Adipocyte (in vitro differentiated cells): ENCODE measurements at regions not wholly inside any gene's neighbourhood (a gene's known extent, or its start where the extent isn't known, plus 50 kb on each side); places are given as distances from the start of the nearest gene placed in this dataset.

ENCODE experiments used
- DNase-seq: peaks from one replicate; pipeline ENCODE4 v3.0.0-alpha.2; 2015; ENCODE audit warnings: low read depth
- H3K27me3 ChIP-seq: replicated peaks from 2 replicates; pipeline ENCODE4 v1.7.0; 2013; ENCODE audit warnings: mild to moderate bottlenecking, low read length, moderate library complexity; ENCODE audit not compliant: control insufficient read depth, insufficient read depth
- H3K36me3 ChIP-seq: 2 replicates; pipeline ENCODE4 v1.7.0; 2013; ENCODE audit warnings: low read length, mild to moderate bottlenecking, moderate library complexity; ENCODE audit not compliant: control insufficient read depth, insufficient read depth, severe bottlenecking
- H3K4me1 ChIP-seq: 2 replicates; pipeline ENCODE4 v1.7.0; 2013; ENCODE audit warnings: mild to moderate bottlenecking, low read length, moderate library complexity; ENCODE audit not compliant: control insufficient read depth, insufficient read depth
- H3K4me3 ChIP-seq: 2 replicates; pipeline ENCODE4 v1.7.0; 2013; ENCODE audit warnings: mild to moderate bottlenecking, low read length, moderate library complexity
- H3K9ac ChIP-seq: 2 replicates; pipeline ENCODE4 v1.7.0; 2013; ENCODE audit warnings: mild to moderate bottlenecking, low read length, moderate library complexity
- H3K9me3 ChIP-seq: 2 replicates; pipeline ENCODE4 v1.7.0; 2013; ENCODE audit warnings: mild to moderate bottlenecking, low read length, moderate library complexity; ENCODE audit not compliant: control insufficient read depth

DNA sequence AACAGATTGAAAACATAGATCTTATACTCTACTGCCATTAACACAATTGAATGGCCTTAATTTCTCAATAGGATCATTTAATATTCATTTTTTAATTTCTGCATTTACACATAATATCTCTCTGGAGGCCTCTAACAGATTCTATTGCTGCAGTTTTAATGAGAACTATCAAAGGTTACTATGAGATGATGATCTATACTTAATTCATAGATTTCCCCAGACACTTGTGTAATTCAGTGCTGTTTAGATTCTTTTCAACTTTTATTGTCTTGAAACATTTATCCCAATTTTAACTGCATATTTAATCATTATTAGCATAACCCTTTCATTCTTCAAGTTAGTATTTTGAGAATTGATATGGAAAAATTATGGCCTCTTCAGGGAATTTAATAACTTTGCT is 1056.5 kb upstream of the CDH8 start:
- Histone ChIP-seq H3K9ac (no peak overlapping the region), H3K36me3 (no peaks in the 10 kb centered on the region), H3K4me1 (no peaks in the 10 kb centered on the region), H3K9me3 (no peaks in the 10 kb centered on the region), H3K4me3 (no peak overlapping the region), H3K27me3 (no peaks in the 10 kb centered on the region)
- no peak for DNase-seq

DNA sequence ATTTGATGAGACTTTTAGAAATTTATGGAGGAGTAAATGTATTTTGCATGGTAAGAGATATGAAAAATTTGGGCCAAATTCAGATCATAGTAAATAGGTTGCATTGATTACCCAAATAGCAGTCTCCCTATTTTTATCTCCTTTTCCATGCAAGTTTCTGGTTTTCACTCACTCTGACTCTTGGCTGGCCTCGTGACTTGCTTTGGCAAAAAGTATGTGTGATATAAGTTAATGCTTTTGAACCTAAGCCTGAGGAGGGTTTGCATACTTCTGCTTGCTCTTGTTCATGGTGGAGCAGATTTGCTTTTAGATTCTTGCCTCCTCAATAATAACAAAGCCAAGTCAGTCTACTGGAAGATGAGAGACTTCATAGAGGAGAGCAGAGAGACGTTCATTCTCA is 1045.9 kb upstream of the CDH8 start:
- H3K27me3 ChIP-seq: no peaks in the 10 kb centered on the region
- no peak overlapping the region for H3K9ac ChIP-seq
- H3K4me1 ChIP-seq: no peaks in the 10 kb centered on the region
- no peak overlapping the region for H3K4me3 ChIP-seq
- no peak for DNase-seq
- H3K9me3 ChIP-seq: peaks cover 2% of the 10 kb centered on the region
- no peaks in the 10 kb centered on the region for H3K36me3 ChIP-seq

DNA sequence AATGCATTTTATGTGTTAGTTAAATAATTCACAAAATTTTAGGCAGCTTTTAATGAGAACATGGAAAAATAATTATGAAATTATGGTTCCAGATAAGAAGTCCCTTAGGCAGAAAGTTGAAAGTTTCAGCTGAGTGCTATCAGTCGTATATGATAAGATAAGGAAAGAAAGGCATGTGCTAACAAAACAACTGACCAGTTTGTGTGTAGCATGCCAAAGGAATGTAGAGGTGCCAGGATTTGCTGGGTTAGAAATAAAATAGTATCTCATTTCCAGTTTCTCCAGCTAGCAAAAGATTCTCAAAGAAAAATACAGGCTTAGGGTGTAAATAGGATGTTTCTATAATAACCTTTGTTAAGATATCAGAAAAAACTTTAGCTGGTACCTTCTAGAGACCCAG is 1044.5 kb upstream of the CDH8 start:
- no peaks in the 10 kb centered on the region for H3K36me3 ChIP-seq
- no peaks in the 10 kb centered on the region for H3K4me1 ChIP-seq
- H3K9ac ChIP-seq: no peak overlapping the region
- H3K27me3 ChIP-seq: no peaks in the 10 kb centered on the region
- no peak for DNase-seq
- peaks cover 2% of the 10 kb centered on the region for H3K9me3 ChIP-seq
- no peak overlapping the region for H3K4me3 ChIP-seq

- DNase-seq: no peak
- no peak overlapping the region for H3K9ac ChIP-seq
- H3K27me3 ChIP-seq: no peaks in the 10 kb centered on the region
- no peaks in the 10 kb centered on the region for H3K36me3 ChIP-seq
- H3K4me1 ChIP-seq: no peaks in the 10 kb centered on the region
- no peak overlapping the region for H3K4me3 ChIP-seq
- H3K9me3 ChIP-seq: no peaks in the 10 kb centered on the region
Observed at GRCh38 chr16:63069047-63069446, 1032.8 kb upstream of the CDH8 start.

DNA sequence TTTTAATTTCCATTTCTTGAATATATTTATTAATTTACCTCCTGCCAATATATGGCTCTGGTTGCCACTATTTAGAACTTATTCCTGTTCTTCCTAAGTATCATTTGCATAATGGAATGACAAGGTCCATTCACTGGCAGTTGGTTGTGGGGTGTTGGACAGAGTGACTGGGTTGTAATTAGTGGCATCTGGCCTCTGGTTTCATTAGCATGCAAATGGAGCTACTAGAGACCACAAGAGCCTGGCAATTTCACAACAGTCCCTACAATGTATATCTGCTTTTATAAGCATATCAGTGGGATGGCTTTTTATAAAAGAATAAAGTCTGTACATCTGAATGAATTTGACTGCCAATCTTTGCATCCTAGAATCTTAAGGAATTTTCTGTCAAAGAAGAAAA is 1030.9 kb upstream of the CDH8 start:
- Histone ChIP-seq H3K27me3 (no peaks in the 10 kb centered on the region), H3K4me1 (no peaks in the 10 kb centered on the region), H3K9ac (no peak overlapping the region), H3K36me3 (no peaks in the 10 kb centered on the region), H3K4me3 (no peak overlapping the region), H3K9me3 (no peaks in the 10 kb centered on the region)
- DNase-seq: no peak

DNA sequence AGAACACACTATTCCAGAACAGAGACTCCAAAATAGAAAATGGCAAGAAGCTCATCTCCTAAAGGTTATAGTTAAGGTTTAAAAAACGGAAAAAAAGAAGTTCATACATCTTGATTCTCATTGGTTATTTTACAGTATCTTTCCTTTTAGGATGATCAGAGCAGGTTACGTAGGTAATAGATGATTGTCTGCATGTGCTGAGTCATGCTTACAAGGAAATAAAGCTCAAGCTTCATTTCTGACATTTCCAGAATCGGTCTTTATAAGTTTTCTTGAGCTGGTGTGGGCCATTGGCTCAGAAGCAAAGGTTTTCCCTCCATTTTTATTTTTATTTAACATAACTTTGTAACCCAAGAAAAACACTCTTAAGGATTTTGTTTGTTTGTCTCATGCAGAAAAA is 1030.3 kb upstream of the CDH8 start:
- no peak overlapping the region for H3K4me3 ChIP-seq
- no peak overlapping the region for H3K9ac ChIP-seq
- no peaks in the 10 kb centered on the region for H3K27me3 ChIP-seq
- no peak for DNase-seq
- H3K36me3 ChIP-seq: no peaks in the 10 kb centered on the region
- H3K9me3 ChIP-seq: no peaks in the 10 kb centered on the region
- H3K4me1 ChIP-seq: no peaks in the 10 kb centered on the region

DNA sequence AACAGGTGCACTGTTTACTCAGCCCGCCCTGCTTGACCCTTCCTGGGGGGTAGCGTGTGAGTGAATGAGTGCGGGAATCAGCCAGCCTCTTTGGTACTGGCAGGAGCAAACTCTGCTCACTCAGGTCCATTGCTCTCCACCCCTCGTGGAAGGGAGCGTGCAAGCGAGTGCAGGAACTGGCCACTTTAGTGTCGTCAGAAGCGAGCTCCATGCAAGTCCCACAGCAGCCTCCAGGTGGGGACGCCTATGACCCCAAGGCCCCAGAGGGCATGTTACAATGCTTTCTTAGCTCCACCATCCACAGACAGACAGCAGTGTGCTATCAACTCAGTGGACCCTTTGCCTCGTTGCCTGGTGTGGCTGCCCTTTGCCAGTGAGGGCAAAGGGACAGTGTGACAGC is 1025.1 kb upstream of the CDH8 start:
- H3K4me3 ChIP-seq: no peak overlapping the region

DNA sequence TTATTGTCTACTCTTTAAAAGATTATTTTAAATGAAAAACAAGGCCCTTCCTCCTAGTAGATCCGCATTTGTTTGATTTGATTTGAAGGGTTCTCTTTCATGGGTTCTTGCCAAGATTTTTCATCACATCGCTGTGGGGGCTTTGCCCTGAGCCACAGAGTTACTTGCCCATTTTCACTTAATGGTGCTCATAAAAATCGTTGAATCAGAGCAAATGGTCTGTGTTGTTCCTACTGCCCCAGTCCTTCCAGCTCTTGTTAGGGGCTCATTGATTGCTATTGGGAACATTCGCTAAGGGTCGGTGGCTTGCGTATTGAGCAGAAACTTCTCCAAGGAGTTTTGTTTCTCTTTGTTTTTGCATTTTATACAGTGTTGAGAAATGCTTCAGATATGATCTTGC is 1023.4 kb upstream of the CDH8 start:
- DNase-seq: no peak
- H3K27me3 ChIP-seq: no peaks in the 10 kb centered on the region
- no peak overlapping the region for H3K9ac ChIP-seq

More for the DNA sequence above, 1025.1 kb upstream of the CDH8 start:
- no peak for DNase-seq
- H3K4me1 ChIP-seq: no peaks in the 10 kb centered on the region
- no peaks in the 10 kb centered on the region for H3K27me3 ChIP-seq
- no peaks in the 10 kb centered on the region for H3K9me3 ChIP-seq
- no peak overlapping the region for H3K9ac ChIP-seq
- H3K36me3 ChIP-seq: no peaks in the 10 kb centered on the region

GRCh38 chr16:63057341-63057740 is 1021.1 kb upstream of the CDH8 start:
- H3K27me3 ChIP-seq: no peaks in the 10 kb centered on the region
- H3K4me1 ChIP-seq: no peaks in the 10 kb centered on the region
- no peaks in the 10 kb centered on the region for H3K36me3 ChIP-seq
- H3K9ac ChIP-seq: no peak overlapping the region
- no peaks in the 10 kb centered on the region for H3K9me3 ChIP-seq
- DNase-seq: no peak
- H3K4me3 ChIP-seq: no peak overlapping the region

More for the DNA sequence above, 1023.4 kb upstream of the CDH8 start:
- Histone ChIP-seq H3K4me3 (no peak overlapping the region), H3K36me3 (no peaks in the 10 kb centered on the region), H3K4me1 (no peaks in the 10 kb centered on the region), H3K9me3 (no peaks in the 10 kb centered on the region)

GRCh38 chr16:63050391-63050790 is 1014.2 kb upstream of the CDH8 start:
- no peaks in the 10 kb centered on the region for H3K4me1 ChIP-seq
- H3K36me3 ChIP-seq: no peaks in the 10 kb centered on the region
- H3K9ac ChIP-seq: no peak overlapping the region
- no peaks in the 10 kb centered on the region for H3K27me3 ChIP-seq
- H3K9me3 ChIP-seq: no peaks in the 10 kb centered on the region
- DNase-seq: no peak
- no peak overlapping the region for H3K4me3 ChIP-seq

DNA sequence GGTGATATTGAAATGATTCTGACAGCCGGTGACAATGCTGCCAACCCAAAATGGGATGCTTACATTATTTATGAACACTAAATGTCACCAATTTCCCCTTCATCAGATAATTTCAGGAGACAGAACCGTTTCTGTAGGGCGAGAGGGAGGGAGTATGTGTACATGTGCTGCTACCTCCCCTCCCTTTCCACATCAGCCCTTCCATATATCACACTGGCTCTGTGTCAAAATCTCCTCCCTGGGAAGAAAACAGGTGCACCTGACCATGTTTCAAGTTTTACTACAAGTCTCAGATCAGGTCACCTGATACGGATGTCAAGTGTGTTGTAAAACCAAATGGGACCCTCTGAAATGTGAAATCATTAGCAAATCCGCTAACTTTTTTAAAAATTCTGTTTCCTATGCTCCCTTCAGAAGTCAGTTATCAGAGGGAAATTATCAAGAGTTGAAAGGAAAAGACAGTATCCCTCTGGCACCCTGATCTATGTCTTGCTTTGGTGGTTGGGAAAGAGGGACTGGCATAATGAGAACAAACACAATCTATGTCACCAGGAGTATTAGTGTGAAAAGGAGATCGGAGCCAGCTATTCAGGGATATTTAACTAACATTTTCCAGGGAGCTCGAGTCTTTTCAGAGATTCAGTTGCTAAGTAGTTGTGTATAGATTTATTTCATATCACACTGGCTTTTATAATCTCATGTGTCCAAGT is 1002.3 kb upstream of the CDH8 start:
- Histone ChIP-seq H3K9ac (no peak overlapping the region), H3K36me3 (no peaks in the 10 kb centered on the region), H3K9me3 (no peaks in the 10 kb centered on the region), H3K4me1 (no peaks in the 10 kb centered on the region), H3K4me3 (no peak overlapping the region), H3K27me3 (no peaks in the 10 kb centered on the region)
- DNase-seq: no peak

GRCh38 chr16:63037761-63038396 is 1001.6 kb upstream of the CDH8 start:
- no peak for DNase-seq
- Histone ChIP-seq H3K4me1 (no peaks in the 10 kb centered on the region), H3K36me3 (no peaks in the 10 kb centered on the region), H3K9ac (no peak overlapping the region), H3K4me3 (no peak overlapping the region), H3K27me3 (no peaks in the 10 kb centered on the region), H3K9me3 (no peaks in the 10 kb centered on the region)
